ENCODE measurements at regions not wholly inside any gene's neighbourhood (a gene's known extent, or its start where the extent isn't known, plus 50 kb on each side); places are given as distances from the start of the nearest gene placed in this dataset.

GRCh38 chr20:10828180-10828579, 154.4 kb upstream of the JAG1 start:
- Mint-ChIP-seq H3K9me3 (ENCODE audit: low read depth) (no peaks in the 10 kb centered on the region), H3K4me1 (ENCODE audit: low read depth) (peaks cover 22% of the 10 kb centered on the region)
- TF ChIP-seq CTCF (IDR thresholded peaks at IDR 0.05) = no peak

GRCh38 chr20:10832141-10832540, 158.3 kb upstream of the JAG1 start:
- no peak for DNase-seq (ENCODE audit: low spot score)
- Mint-ChIP-seq H3K9me3 (ENCODE audit: low read depth) (no peaks in the 10 kb centered on the region), H3K4me3 (ENCODE audit: unreplicated experiment) (no peak overlapping the region), H3K27ac (ENCODE audit: unreplicated experiment) (no peak overlapping the region), H3K36me3 (ENCODE audit: low read depth) (no peaks in the 10 kb centered on the region), H3K27me3 (ENCODE audit: low read depth) (no peaks in the 10 kb centered on the region), H3K4me1 (ENCODE audit: low read depth) (peaks cover 9% of the 10 kb centered on the region)
- TF ChIP-seq CTCF (IDR thresholded peaks at IDR 0.05) = no peak

More at GRCh38 chr20:10828180-10828579, 154.4 kb upstream of the JAG1 start:
- H3K4me3 Mint-ChIP-seq (ENCODE audit: unreplicated experiment) = no peak overlapping the region
- no peak overlapping the region for H3K27ac Mint-ChIP-seq (ENCODE audit: unreplicated experiment)
- H3K27me3 Mint-ChIP-seq (ENCODE audit: low read depth) = no peaks in the 10 kb centered on the region
- DNase-seq (ENCODE audit: low spot score) = no peak
- H3K36me3 Mint-ChIP-seq (ENCODE audit: low read depth) = no peaks in the 10 kb centered on the region

- Mint-ChIP-seq H3K9me3 (ENCODE audit: low read depth) (peaks cover 15% of the 10 kb centered on the region), H3K27ac (ENCODE audit: unreplicated experiment) (no peak overlapping the region), H3K4me1 (ENCODE audit: low read depth) (peaks cover 2% of the 10 kb centered on the region), H3K4me3 (ENCODE audit: unreplicated experiment) (no peak overlapping the region), H3K27me3 (ENCODE audit: low read depth) (no peaks in the 10 kb centered on the region), H3K36me3 (ENCODE audit: low read depth) (peaks cover 10% of the 10 kb centered on the region)
- no peak for TF ChIP-seq CTCF (IDR thresholded peaks at IDR 0.05)
- DNase-seq (ENCODE audit: low spot score) = no peak
These were observed 164.1 kb upstream of the JAG1 start for GRCh38 chr20:10837901-10838300.

- H3K4me3 Mint-ChIP-seq (ENCODE audit: unreplicated experiment) = no peak overlapping the region
- no peak overlapping the region for H3K27ac Mint-ChIP-seq (ENCODE audit: unreplicated experiment)
- no peak for DNase-seq (ENCODE audit: low spot score)
- peaks cover 13% of the 10 kb centered on the region for H3K4me1 Mint-ChIP-seq (ENCODE audit: low read depth)
- no peaks in the 10 kb centered on the region for H3K27me3 Mint-ChIP-seq (ENCODE audit: low read depth)
- H3K36me3 Mint-ChIP-seq (ENCODE audit: low read depth) = peaks cover 10% of the 10 kb centered on the region
- peaks cover 15% of the 10 kb centered on the region for H3K9me3 Mint-ChIP-seq (ENCODE audit: low read depth)
- TF ChIP-seq CTCF (IDR thresholded peaks at IDR 0.05) = no peak
These were observed 168.3 kb upstream of the JAG1 start for GRCh38 chr20:10842116-10842515.

GRCh38 chr20:10843146-10843711, 169.4 kb upstream of the JAG1 start:
- Mint-ChIP-seq H3K4me3 (ENCODE audit: unreplicated experiment) (no peak overlapping the region), H3K9me3 (ENCODE audit: low read depth) (peaks cover 15% of the 10 kb centered on the region), H3K27me3 (ENCODE audit: low read depth) (no peaks in the 10 kb centered on the region), H3K4me1 (ENCODE audit: low read depth) (peaks cover 13% of the 10 kb centered on the region), H3K36me3 (ENCODE audit: low read depth) (peaks cover 10% of the 10 kb centered on the region), H3K27ac (ENCODE audit: unreplicated experiment) (no peak overlapping the region)
- no peak for DNase-seq (ENCODE audit: low spot score)
- no peak for TF ChIP-seq CTCF (IDR thresholded peaks at IDR 0.05)
